GM18861 (cell line): ENCODE measurements at regions not wholly inside any gene's neighbourhood (a gene's known extent, or its start where the extent isn't known, plus 50 kb on each side); places are given as distances from the start of the nearest gene placed in this dataset.
"Not testable (repeated sequence)": the region's sequence is repeated elsewhere in the genome, so short reads cannot be mapped to it uniquely, and the experiment has no call there.

ENCODE experiments used
- ATAC-seq: cut with Tn5 transposase; IDR thresholded peaks from one replicate; pipeline ENCODE4 v1.9.1; 2021; ENCODE audit not compliant: unreplicated experiment

GRCh38 chr10:37733822-37734221, 123.6 kb downstream of the ZNF248 start:
- no peak for ATAC-seq

- ATAC-seq: no peak
Observed at GRCh38 chr10:37732685-37733084, 124.7 kb downstream of the ZNF248 start.

GRCh38 chr10:37728830-37729229, 128.6 kb downstream of the ZNF248 start:
- ATAC-seq: no peak

GRCh38 chr10:37727491-37728352, 129.7 kb downstream of the ZNF248 start:
- ATAC-seq: no peak

GRCh38 chr10:37721100-37721499, 136.3 kb downstream of the ZNF248 start:
- no peak for ATAC-seq

GRCh38 chr10:37718060-37718459, 139.3 kb downstream of the ZNF248 start:
- not testable (repeated sequence) for ATAC-seq

GRCh38 chr10:37713642-37714041, 143.8 kb downstream of the ZNF248 start:
- no peak for ATAC-seq

- ATAC-seq: no peak
Observed at GRCh38 chr10:37713132-37713501, 144.3 kb downstream of the ZNF248 start.

- ATAC-seq: no peak
Observed at GRCh38 chr10:37712489-37713131, 144.8 kb downstream of the ZNF248 start.

- ATAC-seq: no peak
Observed at GRCh38 chr10:37711617-37712488, 145.6 kb downstream of the ZNF248 start.

GRCh38 chr10:37710831-37711616, 146.4 kb downstream of the ZNF248 start:
- ATAC-seq: no peak

GRCh38 chr10:37707829-37708578, 149.4 kb downstream of the ZNF248 start:
- ATAC-seq: no peak

GRCh38 chr10:37704566-37704965, 152.8 kb downstream of the ZNF248 start:
- no peak for ATAC-seq

GRCh38 chr10:37703833-37704382, 153.5 kb downstream of the ZNF248 start:
- no peak for ATAC-seq

GRCh38 chr10:37703114-37703513, 154.3 kb downstream of the ZNF248 start:
- no peak for ATAC-seq

GRCh38 chr10:37701781-37702493, 155.5 kb downstream of the ZNF248 start:
- ATAC-seq: no peak

- ATAC-seq: no peak
Observed at GRCh38 chr10:37700886-37701780, 156.3 kb downstream of the ZNF248 start.

- ATAC-seq: no peak
Observed at GRCh38 chr10:37687581-37687980, 169.8 kb downstream of the ZNF248 start.
